ENCODE measurements at regions not wholly inside any gene's neighbourhood (a gene's known extent, or its start where the extent isn't known, plus 50 kb on each side); places are given as distances from the start of the nearest gene placed in this dataset.
"Not testable (repeated sequence)": the region's sequence is repeated elsewhere in the genome, so short reads cannot be mapped to it uniquely, and the experiment has no call there.

DNA sequence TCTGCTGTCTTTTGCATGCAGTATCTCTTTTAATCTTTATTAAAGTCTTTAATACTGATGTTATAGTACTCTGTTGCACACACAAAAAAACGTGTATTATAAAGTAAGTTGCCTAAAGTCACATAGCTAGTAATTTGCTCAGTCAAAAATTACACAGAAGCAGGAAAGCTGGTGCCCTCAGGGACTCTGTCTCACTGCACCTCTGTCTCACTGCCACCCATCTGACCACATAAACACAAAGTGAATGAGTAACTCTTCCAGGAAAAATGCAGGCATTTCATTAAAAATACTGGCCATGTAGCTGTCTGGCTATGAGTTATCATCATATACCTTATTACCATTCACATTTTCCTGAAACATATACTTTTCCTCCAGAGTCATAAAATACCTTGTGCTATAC is 591.7 kb downstream of the CSNK1G3 start:
- Histone ChIP-seq H3K79me2 (ENCODE audit: insufficient read depth, low read depth, low read length) (no peaks in the 10 kb centered on the region), H3K4me3 (ENCODE audit: low read depth, low read length, poor library complexity, severe bottlenecking) (no peak overlapping the region), H3K27ac (ENCODE audit: low read depth, low read length, poor library complexity, severe bottlenecking) (no peak overlapping the region), H3K36me3 (ENCODE audit: insufficient read depth, low read length) (no peaks in the 10 kb centered on the region), H3K4me2 (ENCODE audit: low read length) (no peak overlapping the region), H2AFZ (ENCODE audit: low read length) (no peak overlapping the region), H3K9me3 (ENCODE audit: low read length) (no peaks in the 10 kb centered on the region), H4K20me1 (ENCODE audit: insufficient read depth, low read length) (no peaks in the 10 kb centered on the region), H3K9me2 (ENCODE audit: insufficient read depth, low read length) (no peaks in the 10 kb centered on the region), H3K4me1 (ENCODE audit: insufficient read depth, low read length, poor library complexity, severe bottlenecking) (no peaks in the 10 kb centered on the region)
- intact Hi-C loops (cut with micrococcal nuclease; ENCODE audit: unreplicated experiment): no loop called here
- CTCF ChIA-PET (ENCODE audit: unreplicated experiment): interaction anchor here (0.8 kb wide), 1 partner anchor 23 kb away, joined by 3 read pairs; no protein-coding TSS in a partner anchor
- DNase-seq (ENCODE audit: low spot score): no peak
- no peak for TF ChIP-seq EZH2phosphoT487 (IDR thresholded peaks at IDR 0.05; ENCODE audit: borderline replicate concordance, low read depth, low read length)
- TF ChIP-seq, protein P1, sequence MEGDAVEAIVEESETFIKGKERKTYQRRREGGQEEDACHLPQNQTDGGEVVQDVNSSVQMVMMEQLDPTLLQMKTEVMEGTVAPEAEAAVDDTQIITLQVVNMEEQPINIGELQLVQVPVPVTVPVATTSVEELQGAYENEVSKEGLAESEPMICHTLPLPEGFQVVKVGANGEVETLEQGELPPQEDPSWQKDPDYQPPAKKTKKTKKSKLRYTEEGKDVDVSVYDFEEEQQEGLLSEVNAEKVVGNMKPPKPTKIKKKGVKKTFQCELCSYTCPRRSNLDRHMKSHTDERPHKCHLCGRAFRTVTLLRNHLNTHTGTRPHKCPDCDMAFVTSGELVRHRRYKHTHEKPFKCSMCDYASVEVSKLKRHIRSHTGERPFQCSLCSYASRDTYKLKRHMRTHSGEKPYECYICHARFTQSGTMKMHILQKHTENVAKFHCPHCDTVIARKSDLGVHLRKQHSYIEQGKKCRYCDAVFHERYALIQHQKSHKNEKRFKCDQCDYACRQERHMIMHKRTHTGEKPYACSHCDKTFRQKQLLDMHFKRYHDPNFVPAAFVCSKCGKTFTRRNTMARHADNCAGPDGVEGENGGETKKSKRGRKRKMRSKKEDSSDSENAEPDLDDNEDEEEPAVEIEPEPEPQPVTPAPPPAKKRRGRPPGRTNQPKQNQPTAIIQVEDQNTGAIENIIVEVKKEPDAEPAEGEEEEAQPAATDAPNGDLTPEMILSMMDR (conservative IDR thresholded peaks at IDR 0.05; ENCODE audit: low read length): no peak
- no TSS peak for BruUV-seq (replicated peaks)
- POLR2A ChIA-PET: interaction anchor here (0.8 to 1.4 kb wide), 8 partner anchors 10 to 78 kb away, joined by 3 to 4 read pairs (median 3); no protein-coding TSS in a partner anchor

DNA sequence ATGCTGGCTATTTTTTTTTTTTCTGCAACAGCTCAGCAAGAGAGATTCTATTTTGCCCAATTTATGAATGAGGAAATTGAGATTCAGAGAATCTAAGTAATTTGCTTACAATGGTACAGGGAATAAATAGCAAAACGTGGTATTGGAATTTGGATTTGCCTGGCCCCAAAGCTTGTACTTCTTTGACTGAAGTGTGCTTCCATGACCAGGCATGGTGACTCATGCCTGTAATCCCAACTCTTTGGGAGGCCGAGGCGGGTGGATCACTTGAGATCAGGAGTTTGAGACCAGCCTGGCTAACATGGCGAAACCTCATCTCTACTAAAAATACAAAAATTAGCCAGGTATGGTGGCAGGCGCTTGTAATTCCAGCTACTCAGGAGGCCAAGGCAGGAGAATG is 591.1 kb downstream of the CSNK1G3 start:
- H3K4me2 ChIP-seq (ENCODE audit: low read length); H3K4me3 ChIP-seq (ENCODE audit: low read depth, low read length, poor library complexity, severe bottlenecking); DNase-seq (ENCODE audit: low spot score); H3K9me3 ChIP-seq (ENCODE audit: low read length); H3K9me2 ChIP-seq (ENCODE audit: insufficient read depth, low read length); H3K4me1 ChIP-seq (ENCODE audit: insufficient read depth, low read length, poor library complexity, severe bottlenecking); H3K79me2 ChIP-seq (ENCODE audit: insufficient read depth, low read depth, low read length); H4K20me1 ChIP-seq (ENCODE audit: insufficient read depth, low read length); CTCF ChIA-PET (ENCODE audit: unreplicated experiment); BruUV-seq (replicated peaks); H2AFZ ChIP-seq (ENCODE audit: low read length); intact Hi-C loops (cut with micrococcal nuclease; ENCODE audit: unreplicated experiment); H3K36me3 ChIP-seq (ENCODE audit: insufficient read depth, low read length); H3K27ac ChIP-seq (ENCODE audit: low read depth, low read length, poor library complexity, severe bottlenecking): not testable (repeated sequence)
- POLR2A ChIA-PET: interaction anchor here (0.9 to 1.4 kb wide), 6 partner anchors 13 to 78 kb away, joined by 3 read pairs; no protein-coding TSS in a partner anchor

DNA sequence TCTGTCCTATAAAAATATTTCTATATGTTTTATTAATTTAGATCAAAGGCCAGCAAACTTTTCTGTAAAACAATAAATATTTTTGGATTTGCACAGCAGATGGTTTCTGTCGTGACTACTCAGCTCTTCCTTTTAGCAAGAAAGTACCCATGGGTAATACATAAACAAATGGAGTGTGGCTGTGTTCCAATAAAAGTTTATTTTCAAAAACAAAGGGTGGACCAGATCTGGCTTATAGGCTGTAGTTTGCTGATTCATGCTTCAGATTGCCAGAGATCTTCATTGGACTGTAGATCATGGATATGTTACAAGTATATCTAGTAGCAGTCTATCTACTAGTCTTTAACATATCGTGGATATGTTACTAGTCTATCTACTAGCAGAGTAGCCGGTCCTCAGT is 590.5 kb downstream of the CSNK1G3 start:
- no peak overlapping the region for H3K4me3 ChIP-seq (ENCODE audit: low read depth, low read length, poor library complexity, severe bottlenecking)
- no peaks in the 10 kb centered on the region for H3K79me2 ChIP-seq (ENCODE audit: insufficient read depth, low read depth, low read length)
- BruUV-seq (replicated peaks): no TSS peak
- ChIA-PET CTCF (ENCODE audit: unreplicated experiment) (no interaction called here), POLR2A (interaction anchor here (0.6 to 1.2 kb wide), 4 partner anchors 22 to 452 kb away, joined by 3 to 4 read pairs (median 3); no protein-coding TSS in a partner anchor)
- H3K27ac ChIP-seq (ENCODE audit: low read depth, low read length, poor library complexity, severe bottlenecking): no peak overlapping the region
- no peaks in the 10 kb centered on the region for H4K20me1 ChIP-seq (ENCODE audit: insufficient read depth, low read length)
- TF ChIP-seq EZH2phosphoT487 (IDR thresholded peaks at IDR 0.05; ENCODE audit: borderline replicate concordance, low read depth, low read length): no peak
- TF ChIP-seq, protein P1 (conservative IDR thresholded peaks at IDR 0.05; ENCODE audit: low read length): no peak
- no peak overlapping the region for H3K4me2 ChIP-seq (ENCODE audit: low read length)
- H3K9me3 ChIP-seq (ENCODE audit: low read length): no peaks in the 10 kb centered on the region
- intact Hi-C loops (cut with micrococcal nuclease; ENCODE audit: unreplicated experiment): no loop called here
- no peaks in the 10 kb centered on the region for H3K4me1 ChIP-seq (ENCODE audit: insufficient read depth, low read length, poor library complexity, severe bottlenecking)
- no peak overlapping the region for H2AFZ ChIP-seq (ENCODE audit: low read length)
- no peaks in the 10 kb centered on the region for H3K36me3 ChIP-seq (ENCODE audit: insufficient read depth, low read length)
- no peak for DNase-seq (ENCODE audit: low spot score)
- H3K9me2 ChIP-seq (ENCODE audit: insufficient read depth, low read length): no peaks in the 10 kb centered on the region
